ENCODE measurements at regions not wholly inside any gene's neighbourhood (a gene's known extent, or its start where the extent isn't known, plus 50 kb on each side); places are given as distances from the start of the nearest gene placed in this dataset.

GRCh38 chr16:88279998-88280397, 102.8 kb upstream of the ZNF469 start:
- Histone ChIP-seq H3K4me2 (ENCODE audit: insufficient read depth, low read length) (no peak overlapping the region), H3K36me3 (ENCODE audit: insufficient read depth, low read length) (no peaks in the 10 kb centered on the region), H3K27ac (ENCODE audit: low read length) (no peak overlapping the region), H4K20me1 (ENCODE audit: insufficient read depth, low read length) (no peaks in the 10 kb centered on the region), H3K27me3 (ENCODE audit: insufficient read depth, low read length, poor library complexity) (no peaks in the 10 kb centered on the region), H3K4me1 (ENCODE audit: insufficient read depth, low read length) (no peaks in the 10 kb centered on the region), H2AFZ (ENCODE audit: low read depth, low read length) (no peak overlapping the region), H3K9ac (ENCODE audit: low read depth, low read length) (no peak overlapping the region), H3K4me3 (ENCODE audit: low read depth in 1 of 2, low read length in 2 of 2) (no peak overlapping the region), H3K9me3 (ENCODE audit: insufficient read depth, low read length, severe bottlenecking) (peaks cover 18% of the 10 kb centered on the region), H3K79me2 (ENCODE audit: insufficient read depth, low read length) (no peaks in the 10 kb centered on the region)
- DNase-seq (no peak), ATAC-seq (ENCODE audit: insufficient read depth, low read depth) (no peak)
- TF ChIP-seq EZH2 (IDR thresholded peaks at IDR 0.05; ENCODE audit: borderline replicate concordance, low read depth, low read length, severe bottlenecking): no peak
- TF ChIP-seq, protein P1, sequence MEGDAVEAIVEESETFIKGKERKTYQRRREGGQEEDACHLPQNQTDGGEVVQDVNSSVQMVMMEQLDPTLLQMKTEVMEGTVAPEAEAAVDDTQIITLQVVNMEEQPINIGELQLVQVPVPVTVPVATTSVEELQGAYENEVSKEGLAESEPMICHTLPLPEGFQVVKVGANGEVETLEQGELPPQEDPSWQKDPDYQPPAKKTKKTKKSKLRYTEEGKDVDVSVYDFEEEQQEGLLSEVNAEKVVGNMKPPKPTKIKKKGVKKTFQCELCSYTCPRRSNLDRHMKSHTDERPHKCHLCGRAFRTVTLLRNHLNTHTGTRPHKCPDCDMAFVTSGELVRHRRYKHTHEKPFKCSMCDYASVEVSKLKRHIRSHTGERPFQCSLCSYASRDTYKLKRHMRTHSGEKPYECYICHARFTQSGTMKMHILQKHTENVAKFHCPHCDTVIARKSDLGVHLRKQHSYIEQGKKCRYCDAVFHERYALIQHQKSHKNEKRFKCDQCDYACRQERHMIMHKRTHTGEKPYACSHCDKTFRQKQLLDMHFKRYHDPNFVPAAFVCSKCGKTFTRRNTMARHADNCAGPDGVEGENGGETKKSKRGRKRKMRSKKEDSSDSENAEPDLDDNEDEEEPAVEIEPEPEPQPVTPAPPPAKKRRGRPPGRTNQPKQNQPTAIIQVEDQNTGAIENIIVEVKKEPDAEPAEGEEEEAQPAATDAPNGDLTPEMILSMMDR (IDR thresholded peaks at IDR 0.05; ENCODE audit: borderline replicate concordance, extremely low read depth, low read length, poor library complexity, severe bottlenecking): no peak

DNA sequence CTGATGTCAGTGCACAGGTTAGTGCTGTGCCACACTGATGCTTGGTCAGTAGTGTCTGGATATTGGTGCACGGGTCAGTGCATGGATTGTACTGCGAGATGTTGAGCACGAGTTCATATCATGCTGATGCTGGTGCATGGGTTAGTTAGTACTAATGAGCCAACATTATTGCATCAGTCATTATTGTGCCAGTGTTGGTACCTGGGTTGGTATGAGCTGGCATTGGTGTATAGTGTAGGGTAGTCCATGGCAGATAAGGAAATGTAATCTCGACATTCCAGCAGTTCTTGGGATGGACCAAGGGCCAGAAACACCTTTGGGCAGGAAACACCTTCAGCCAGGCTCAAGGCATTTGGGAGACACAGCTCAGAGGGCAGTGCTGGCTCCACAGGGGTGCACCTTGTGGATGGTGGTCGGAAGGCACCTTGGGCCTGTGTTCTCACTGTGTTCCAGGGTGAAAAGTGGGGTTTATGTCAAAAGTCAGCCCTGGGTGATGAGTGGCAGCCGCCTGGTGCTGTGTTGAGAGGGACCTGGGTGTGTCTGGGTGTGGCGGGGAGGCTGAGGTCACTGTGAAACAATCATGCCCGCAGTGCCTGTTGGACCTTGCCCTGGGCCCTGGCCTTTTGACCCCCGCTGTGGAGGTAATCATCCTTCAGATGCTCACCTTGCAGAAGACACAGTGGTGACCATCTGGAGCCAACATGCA, 100.7 kb upstream of the ZNF469 start:
- H3K79me2 ChIP-seq (ENCODE audit: insufficient read depth, low read length): no peaks in the 10 kb centered on the region
- no peak overlapping the region for H3K27ac ChIP-seq (ENCODE audit: low read length)
- H3K36me3 ChIP-seq (ENCODE audit: insufficient read depth, low read length): no peaks in the 10 kb centered on the region
- H3K4me1 ChIP-seq (ENCODE audit: insufficient read depth, low read length): no peaks in the 10 kb centered on the region
- ATAC-seq (ENCODE audit: insufficient read depth, low read depth): no peak
- H3K9me3 ChIP-seq (ENCODE audit: insufficient read depth, low read length, severe bottlenecking): peaks cover 18% of the 10 kb centered on the region
- TF ChIP-seq, protein P1 (IDR thresholded peaks at IDR 0.05; ENCODE audit: borderline replicate concordance, extremely low read depth, low read length, poor library complexity, severe bottlenecking): no peak
- no peak for TF ChIP-seq EZH2 (IDR thresholded peaks at IDR 0.05; ENCODE audit: borderline replicate concordance, low read depth, low read length, severe bottlenecking)
- no peak overlapping the region for H3K4me2 ChIP-seq (ENCODE audit: insufficient read depth, low read length)
- H3K9ac ChIP-seq (ENCODE audit: low read depth, low read length): no peak overlapping the region
- H4K20me1 ChIP-seq (ENCODE audit: insufficient read depth, low read length): no peaks in the 10 kb centered on the region
- no peak for DNase-seq
- H2AFZ ChIP-seq (ENCODE audit: low read depth, low read length): no peak overlapping the region
- no peak overlapping the region for H3K4me3 ChIP-seq (ENCODE audit: low read depth in 1 of 2, low read length in 2 of 2)
- no peaks in the 10 kb centered on the region for H3K27me3 ChIP-seq (ENCODE audit: insufficient read depth, low read length, poor library complexity)

GRCh38 chr16:88282564-88283395, 100.0 kb upstream of the ZNF469 start:
- H3K79me2 ChIP-seq (ENCODE audit: insufficient read depth, low read length): no peaks in the 10 kb centered on the region
- no peak overlapping the region for H2AFZ ChIP-seq (ENCODE audit: low read depth, low read length)
- no peak for TF ChIP-seq EZH2 (IDR thresholded peaks at IDR 0.05; ENCODE audit: borderline replicate concordance, low read depth, low read length, severe bottlenecking)
- TF ChIP-seq, protein P1 (IDR thresholded peaks at IDR 0.05; ENCODE audit: borderline replicate concordance, extremely low read depth, low read length, poor library complexity, severe bottlenecking): no peak
- H3K4me3 ChIP-seq (ENCODE audit: low read depth in 1 of 2, low read length in 2 of 2): no peak overlapping the region
- H4K20me1 ChIP-seq (ENCODE audit: insufficient read depth, low read length): no peaks in the 10 kb centered on the region
- ATAC-seq (ENCODE audit: insufficient read depth, low read depth) (no peak), DNase-seq (no peak)
- H3K4me2 ChIP-seq (ENCODE audit: insufficient read depth, low read length): no peak overlapping the region
- peaks cover 18% of the 10 kb centered on the region for H3K9me3 ChIP-seq (ENCODE audit: insufficient read depth, low read length, severe bottlenecking)
- no peak overlapping the region for H3K9ac ChIP-seq (ENCODE audit: low read depth, low read length)
- H3K4me1 ChIP-seq (ENCODE audit: insufficient read depth, low read length): no peaks in the 10 kb centered on the region
- H3K27me3 ChIP-seq (ENCODE audit: insufficient read depth, low read length, poor library complexity): no peaks in the 10 kb centered on the region
- no peaks in the 10 kb centered on the region for H3K36me3 ChIP-seq (ENCODE audit: insufficient read depth, low read length)
- H3K27ac ChIP-seq (ENCODE audit: low read length): no peak overlapping the region
